Calu3 (cell line): ENCODE measurements at regions not wholly inside any gene's neighbourhood (a gene's known extent, or its start where the extent isn't known, plus 50 kb on each side); places are given as distances from the start of the nearest gene placed in this dataset.

Experiments
- BruUV-seq: library from RNA; stranded (reverse); fragments of 400-500 nt; replicated peaks from 2 replicates; lab custom pipeline; 2021; lab: Mats Ljungman, UMichigan
- CTCF ChIA-PET: fragments of 300-600 bp; sonication (Branson Sonifier 250); formaldehyde crosslinking; loops from one replicate; lab custom pipeline; 2022; ENCODE audit warnings: antibody characterized with exemption; lab: Charles Lee
- DNase-seq: peaks from one replicate; pipeline ENCODE4 v3.0.0; 2022
- H3K27ac Mint-ChIP-seq: one replicate; pipeline ENCODE4 v1.8.0; 2022; ENCODE audit warnings: mixed read lengths; ENCODE audit not compliant: unreplicated experiment
- H3K27me3 Mint-ChIP-seq: one replicate; pipeline ENCODE4 v1.8.0; 2022; ENCODE audit warnings: mixed read lengths; ENCODE audit not compliant: unreplicated experiment
- H3K36me3 Mint-ChIP-seq: one replicate; pipeline ENCODE4 v1.8.0; 2022; ENCODE audit warnings: mild to moderate bottlenecking, moderate library complexity, mixed read lengths; ENCODE audit not compliant: insufficient read depth, unreplicated experiment
- H3K4me1 Mint-ChIP-seq: one replicate; pipeline ENCODE4 v1.8.0; 2022; ENCODE audit warnings: mild to moderate bottlenecking, low read depth, mixed read lengths; ENCODE audit not compliant: unreplicated experiment
- H3K4me3 Mint-ChIP-seq: one replicate; pipeline ENCODE4 v1.8.0; 2022; ENCODE audit warnings: mild to moderate bottlenecking, low read depth, moderate library complexity, mixed read lengths; ENCODE audit not compliant: unreplicated experiment
- H3K9me3 Mint-ChIP-seq: one replicate; pipeline ENCODE4 v1.8.0; 2022; ENCODE audit warnings: low read depth, mixed read lengths; ENCODE audit not compliant: unreplicated experiment
- CTCF ChIP-seq: fragments of 200-600 bp; IDR thresholded peaks from one replicate; pipeline ENCODE4 v1.8.0; 2022; ENCODE audit warnings: antibody characterized with exemption; ENCODE audit not compliant: unreplicated experiment
- intact Hi-C: fragments of 100-400 bp; cut with micrococcal nuclease; formaldehyde crosslinking; loops from one replicate; pipeline ENCODE4 v1.10.0; 2022; ENCODE audit not compliant: unreplicated experiment

- BruUV-seq = no TSS peak
- Mint-ChIP-seq H3K4me3 (no peak overlapping the region), H3K9me3 (peaks cover 2% of the 10 kb centered on the region), H3K27ac (no peak overlapping the region), H3K4me1 (peaks cover 23% of the 10 kb centered on the region), H3K27me3 (no peaks in the 10 kb centered on the region), H3K36me3 (peaks cover 6% of the 10 kb centered on the region)
- no peak for TF ChIP-seq CTCF
- CTCF ChIA-PET = no interaction called here
- intact Hi-C loops = no loop called here
- no peak for DNase-seq
Observed at GRCh38 chr4:177509226-177509745, 67.0 kb upstream of the AGA start.

- CTCF ChIA-PET = no interaction called here
- no peaks in the 10 kb centered on the region for H3K27me3 Mint-ChIP-seq
- intact Hi-C loops = no loop called here
- peaks cover 12% of the 10 kb centered on the region for H3K4me1 Mint-ChIP-seq
- peak overlapping the region; percentile 66 for H3K27ac Mint-ChIP-seq
- peak; percentile 70 for DNase-seq
- H3K36me3 Mint-ChIP-seq = peaks cover 6% of the 10 kb centered on the region
- H3K9me3 Mint-ChIP-seq = peaks cover 2% of the 10 kb centered on the region
- TF ChIP-seq CTCF = no peak
- H3K4me3 Mint-ChIP-seq = peak overlapping the region; percentile 1
- no TSS peak for BruUV-seq
Observed at GRCh38 chr4:177511611-177512010, 69.4 kb upstream of the AGA start.

GRCh38 chr4:177512646-177513045 is 70.4 kb upstream of the AGA start:
- H3K27ac Mint-ChIP-seq = no peak overlapping the region
- H3K36me3 Mint-ChIP-seq = peaks cover 6% of the 10 kb centered on the region
- H3K4me1 Mint-ChIP-seq = peaks cover 12% of the 10 kb centered on the region
- H3K27me3 Mint-ChIP-seq = no peaks in the 10 kb centered on the region
- no peak overlapping the region for H3K4me3 Mint-ChIP-seq
- no peak for DNase-seq
- CTCF ChIA-PET = no interaction called here
- H3K9me3 Mint-ChIP-seq = peaks cover 2% of the 10 kb centered on the region
- intact Hi-C loops = no loop called here
- no TSS peak for BruUV-seq
- no peak for TF ChIP-seq CTCF

GRCh38 chr4:177517862-177518261 is 75.6 kb upstream of the AGA start:
- no TSS peak for BruUV-seq
- Mint-ChIP-seq H3K4me1 (no peaks in the 10 kb centered on the region), H3K27ac (no peak overlapping the region), H3K9me3 (peaks cover under 1% of the 10 kb centered on the region), H3K36me3 (no peaks in the 10 kb centered on the region), H3K4me3 (no peak overlapping the region), H3K27me3 (no peaks in the 10 kb centered on the region)
- CTCF ChIA-PET = no interaction called here
- no peak for DNase-seq
- no peak for TF ChIP-seq CTCF
- intact Hi-C loops = no loop called here
